Vagina (tissue), 2 donors: ENCODE measurements at regions not wholly inside any gene's neighbourhood (a gene's known extent, or its start where the extent isn't known, plus 50 kb on each side); places are given as distances from the start of the nearest gene placed in this dataset.
A peak's percentile ranks its signal among the peaks of the same experiment; 100 is the strongest.

Source experiments
- DNase-seq, 2 donors: peaks; one replicate each; pipeline ENCODE4 v3.0.0-alpha.2; 2017; ENCODE audit errors: extremely low spot score in 2 of 2
- H3K27ac ChIP-seq: fragments of 200-600 bp; sonication (generic); one replicate; pipeline ENCODE4 v1.5.1; 2019
- H3K27me3 ChIP-seq: fragments of 200-600 bp; sonication (generic); one replicate; pipeline ENCODE4 v1.5.1; 2019
- H3K36me3 ChIP-seq, 2 donors: fragments of 200-600 bp; sonication (generic); one replicate each; pipeline ENCODE4 v1.5.1; 2017 to 2019
- H3K4me1 ChIP-seq: fragments of 200-600 bp; sonication (generic); one replicate; pipeline ENCODE4 v1.5.1; 2019
- H3K4me3 ChIP-seq, 2 donors: fragments of 200-600 bp; sonication (generic); 1 replicate in 1 of 2; 2 replicates in 1 of 2; pipeline ENCODE4 v1.5.1; 2016 to 2019
- H3K9me3 ChIP-seq: fragments of 200-600 bp; sonication (generic); one replicate; pipeline ENCODE4 v1.5.1; 2019
- CTCF ChIP-seq, 3 experiments: fragments of 450-650 bp in 2 of 3; fragments of 200-600 bp in 1 of 3; sonication (generic) in 1 of 3; IDR thresholded peaks; one replicate each; pipeline ENCODE4 v1.5.1; 2017 to 2019; ENCODE audit warnings: antibody characterized with exemption in 3 of 3, mild to moderate bottlenecking in 2 of 3, moderate library complexity in 2 of 3
- POLR2A ChIP-seq, 2 donors: fragments of 450-650 bp; IDR thresholded peaks; one replicate each; pipeline ENCODE4 v1.6.1; 2017; ENCODE audit warnings: antibody characterized with exemption in 2 of 2, mild to moderate bottlenecking in 2 of 2, moderate library complexity in 2 of 2
- POLR2AphosphoS5 ChIP-seq, 2 donors: sonication (generic); formaldehyde crosslinking; IDR thresholded peaks; one replicate each; pipeline ENCODE4 v1.9.0; 2017; ENCODE audit warnings: antibody characterized with exemption in 2 of 2, mild to moderate bottlenecking in 2 of 2, low read depth in 1 of 2; ENCODE audit not compliant: insufficient read depth in 1 of 2
- intact Hi-C: fragments of 100-400 bp; cut with DNase I; formaldehyde crosslinking; loops from one replicate; pipeline ENCODE4 v1.15.1; 2023

GRCh38 chr2:43033466-43034241, 192.8 kb downstream of the ZFP36L2 start:
- H3K36me3 ChIP-seq, result no peaks in the 10 kb centered on the region
- no peak overlapping the region for H3K4me3 ChIP-seq
- no peak for DNase-seq
- H3K27me3 ChIP-seq, result no peaks in the 10 kb centered on the region
- TF ChIP-seq CTCF (IDR thresholded peaks at IDR 0.05), result no peak
- no peak for TF ChIP-seq POLR2AphosphoS5 (IDR thresholded peaks at IDR 0.05; ENCODE audit: insufficient read depth in 1 of 2, low read depth in 1 of 2)
- TF ChIP-seq POLR2A (IDR thresholded peaks at IDR 0.05), result no peak
- H3K9me3 ChIP-seq, result no peaks in the 10 kb centered on the region
- intact Hi-C loops, result loop anchor here (10.0 kb wide), 1 partner anchor 51 kb away; no protein-coding TSS in a partner anchor
- peak overlapping the region; percentile 65 for H3K27ac ChIP-seq
- peaks cover 35% of the 10 kb centered on the region for H3K4me1 ChIP-seq

GRCh38 chr2:43033016-43033270, 193.5 kb downstream of the ZFP36L2 start:
- H3K27ac ChIP-seq, result peak overlapping the region; percentile 65
- intact Hi-C loops, result loop anchor here (10.0 kb wide), 1 partner anchor 52 kb away; no protein-coding TSS in a partner anchor
- no peaks in the 10 kb centered on the region for H3K27me3 ChIP-seq
- no peaks in the 10 kb centered on the region for H3K9me3 ChIP-seq
- peaks cover 31% of the 10 kb centered on the region for H3K4me1 ChIP-seq
- no peak overlapping the region for H3K4me3 ChIP-seq
- DNase-seq, result no peak
- TF ChIP-seq POLR2A (IDR thresholded peaks at IDR 0.05) (no peak), POLR2AphosphoS5 (IDR thresholded peaks at IDR 0.05; ENCODE audit: insufficient read depth in 1 of 2, low read depth in 1 of 2) (no peak), CTCF (IDR thresholded peaks at IDR 0.05) (no peak)
- no peaks in the 10 kb centered on the region for H3K36me3 ChIP-seq

DNA sequence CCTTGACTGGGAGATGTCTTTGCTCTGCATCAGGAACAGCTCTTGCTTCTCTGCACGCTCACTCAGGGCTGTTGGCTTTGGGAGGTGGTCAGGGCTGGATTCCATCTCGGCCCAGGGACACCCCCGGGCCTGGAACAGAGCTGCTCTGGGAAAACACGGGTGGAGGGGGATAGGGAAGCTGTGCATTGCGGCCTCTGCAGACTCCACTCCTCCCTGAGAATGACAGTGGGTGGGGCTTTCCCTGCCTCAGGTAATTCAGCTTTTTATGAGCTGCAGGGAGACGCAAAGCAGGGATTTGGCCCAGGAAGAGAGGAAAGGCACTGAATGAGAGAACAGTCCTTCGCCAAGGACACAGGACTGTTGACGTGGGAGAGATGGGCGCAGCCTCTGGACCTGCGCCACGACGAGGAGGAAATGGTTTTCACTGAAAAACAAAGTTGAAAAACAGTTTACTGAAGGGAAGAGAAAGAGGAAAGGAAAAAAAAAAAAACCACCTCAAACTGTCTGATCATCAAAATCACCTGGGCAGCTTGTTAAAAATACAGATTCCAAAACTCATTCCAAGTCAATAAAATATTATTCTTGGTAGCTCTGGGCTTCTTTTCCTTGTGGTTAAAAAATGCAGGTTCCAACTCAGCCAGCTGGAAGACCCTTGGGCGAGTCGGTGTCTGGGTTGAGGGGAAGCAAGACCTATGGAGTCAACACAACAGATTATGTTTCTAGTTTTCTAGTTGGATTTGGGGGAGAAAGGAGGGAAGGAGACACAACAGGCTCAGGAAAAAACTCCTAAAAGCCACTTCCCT, 194.0 kb downstream of the ZFP36L2 start:
- H3K9me3 ChIP-seq, result no peaks in the 10 kb centered on the region
- H3K4me1 ChIP-seq, result peaks cover 30% of the 10 kb centered on the region
- H3K36me3 ChIP-seq, result no peaks in the 10 kb centered on the region
- intact Hi-C loops, result loop anchor here (10.0 kb wide), 1 partner anchor 52 kb away; no protein-coding TSS in a partner anchor
- H3K27ac ChIP-seq, result peak overlapping the region; percentile 65
- peak; percentile 57 to 74 for TF ChIP-seq POLR2AphosphoS5 (IDR thresholded peaks at IDR 0.05; ENCODE audit: insufficient read depth in 1 of 2, low read depth in 1 of 2)
- TF ChIP-seq POLR2A (IDR thresholded peaks at IDR 0.05), result no peak
- no peak for DNase-seq
- H3K4me3 ChIP-seq, result no peak overlapping the region
- H3K27me3 ChIP-seq, result no peaks in the 10 kb centered on the region

DNA sequence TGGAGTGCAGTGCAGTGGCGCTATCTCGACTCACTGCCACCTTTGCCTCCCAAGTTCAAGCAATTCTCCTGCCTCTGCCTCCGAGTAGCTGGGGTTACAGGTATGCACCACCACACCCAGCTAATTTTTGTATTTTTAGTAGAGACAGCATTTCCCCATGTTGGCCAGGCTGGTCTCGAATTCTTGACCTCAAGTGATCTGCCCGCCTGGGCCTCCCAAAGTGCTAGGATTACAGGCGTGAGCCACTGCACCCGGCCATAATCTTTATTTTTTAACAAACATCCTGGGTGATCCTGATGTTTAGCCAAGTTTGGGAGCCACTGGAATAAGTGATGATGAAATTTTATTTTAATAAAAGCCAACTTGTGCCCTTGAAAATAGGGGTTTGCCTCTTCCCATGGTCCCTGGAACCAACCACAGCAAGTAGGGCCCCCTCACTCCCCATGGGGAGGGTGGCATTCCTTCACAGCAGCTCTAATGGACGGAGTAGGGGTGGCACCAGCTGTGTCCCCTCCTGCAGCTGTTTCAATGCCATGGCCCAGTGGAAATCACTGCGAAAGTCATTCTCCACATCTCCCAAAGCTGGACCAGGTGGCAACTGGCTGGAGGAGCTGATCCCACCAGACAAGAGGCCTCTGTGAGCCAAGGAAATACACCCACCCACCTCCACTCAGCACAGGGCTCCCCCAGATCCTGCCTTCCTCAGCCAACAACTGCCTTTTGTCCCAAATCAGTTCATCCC, 194.8 kb downstream of the ZFP36L2 start:
- no peaks in the 10 kb centered on the region for H3K9me3 ChIP-seq
- H3K36me3 ChIP-seq, result no peaks in the 10 kb centered on the region
- H3K4me3 ChIP-seq, result no peak overlapping the region
- H3K27me3 ChIP-seq, result no peaks in the 10 kb centered on the region
- peaks cover 35% of the 10 kb centered on the region for H3K4me1 ChIP-seq
- peak overlapping the region; percentile 65 for H3K27ac ChIP-seq
- no peak for TF ChIP-seq POLR2AphosphoS5 (IDR thresholded peaks at IDR 0.05; ENCODE audit: insufficient read depth in 1 of 2, low read depth in 1 of 2)
- TF ChIP-seq POLR2A (IDR thresholded peaks at IDR 0.05), result no peak
- TF ChIP-seq CTCF (IDR thresholded peaks at IDR 0.05), result no peak
- no peak for DNase-seq
- intact Hi-C loops, result loop anchor here (10.0 kb wide), 1 partner anchor 53 kb away; no protein-coding TSS in a partner anchor
